Putamen (tissue), 1 donor: ENCODE measurements at regions not wholly inside any gene's neighbourhood (a gene's known extent, or its start where the extent isn't known, plus 50 kb on each side); places are given as distances from the start of the nearest gene placed in this dataset.

Experiments used
- DNase-seq: peaks from one replicate; pipeline ENCODE4 v3.0.0-alpha.2; 2016; ENCODE audit warnings: low spot score

DNA sequence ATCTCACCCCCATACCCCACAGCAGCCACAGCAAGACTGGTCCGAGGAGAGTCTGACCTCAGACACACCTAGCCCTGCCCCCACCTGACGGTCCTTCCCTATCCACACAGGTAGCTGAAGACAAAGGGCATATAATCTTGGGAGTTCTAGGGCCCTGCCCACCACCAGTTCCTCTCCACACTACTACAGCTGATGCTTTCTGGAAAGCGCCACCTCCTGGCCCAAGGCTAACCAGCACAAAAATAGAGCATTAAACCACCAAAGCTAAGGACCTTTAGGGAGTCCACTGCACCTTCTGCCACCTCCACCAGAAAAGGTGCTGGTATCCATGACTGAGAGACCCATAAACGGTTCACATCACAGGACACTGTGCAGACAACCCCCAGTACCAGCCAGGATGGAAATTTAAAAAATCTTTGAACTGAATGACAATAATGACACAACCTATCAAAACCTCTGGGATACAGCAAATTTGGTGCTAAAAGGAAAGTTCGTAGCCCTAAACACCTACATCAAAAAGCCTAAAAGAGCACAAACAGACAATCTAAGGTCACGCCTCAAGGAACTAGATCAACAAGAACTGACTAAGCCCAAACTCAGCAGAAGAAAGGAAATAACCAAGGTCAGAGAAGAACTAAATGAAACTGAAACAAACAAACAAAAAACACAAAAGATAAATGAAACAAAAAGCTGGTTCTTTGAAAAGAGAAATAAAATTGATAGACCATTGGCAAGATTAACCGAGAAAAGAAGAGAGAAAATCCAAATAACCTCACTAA lies 122.1 kb upstream of the TPRG1 start:
- DNase-seq: no peak

- no peak for DNase-seq
These were observed 118.4 kb upstream of the TPRG1 start for GRCh38 chr3:189053322-189053721.

DNA sequence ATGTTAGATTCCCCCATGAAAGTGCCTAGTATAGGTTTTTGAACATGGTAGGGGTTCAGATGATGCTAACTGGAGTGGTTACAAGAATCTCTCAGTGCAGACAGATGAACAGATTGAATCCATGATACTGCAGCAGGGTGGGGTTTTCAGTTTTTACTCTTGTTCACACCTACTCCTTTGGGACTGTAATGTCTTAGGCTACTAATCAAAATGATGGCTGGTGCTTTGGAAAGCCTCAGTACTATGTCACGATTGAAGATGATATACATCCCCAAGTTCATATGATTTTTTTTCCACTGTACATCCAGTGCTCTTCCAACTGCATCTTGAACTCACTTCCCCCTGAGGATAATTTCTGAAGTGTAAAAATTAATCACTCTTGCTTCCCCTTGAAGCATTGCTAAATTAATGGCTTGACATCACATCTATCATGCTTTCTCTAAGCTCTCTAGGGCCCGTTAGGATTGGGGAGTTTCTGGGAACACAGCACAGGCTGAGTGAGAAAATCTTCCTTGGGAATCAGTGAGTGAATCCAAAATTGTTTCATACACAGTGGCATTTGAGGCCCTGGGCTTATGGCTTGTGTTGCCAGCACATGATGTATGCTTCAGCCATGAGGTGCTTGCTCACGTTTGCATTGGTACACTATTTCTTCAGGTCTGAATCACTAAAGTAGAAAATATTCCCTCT lies 115.0 kb upstream of the TPRG1 start:
- no peak for DNase-seq

- DNase-seq: no peak
These were observed 114.4 kb upstream of the TPRG1 start for GRCh38 chr3:189057369-189057768.

GRCh38 chr3:189058071-189058470 lies 113.7 kb upstream of the TPRG1 start:
- no peak for DNase-seq

GRCh38 chr3:189070965-189071364 lies 100.8 kb upstream of the TPRG1 start:
- no peak for DNase-seq

DNA sequence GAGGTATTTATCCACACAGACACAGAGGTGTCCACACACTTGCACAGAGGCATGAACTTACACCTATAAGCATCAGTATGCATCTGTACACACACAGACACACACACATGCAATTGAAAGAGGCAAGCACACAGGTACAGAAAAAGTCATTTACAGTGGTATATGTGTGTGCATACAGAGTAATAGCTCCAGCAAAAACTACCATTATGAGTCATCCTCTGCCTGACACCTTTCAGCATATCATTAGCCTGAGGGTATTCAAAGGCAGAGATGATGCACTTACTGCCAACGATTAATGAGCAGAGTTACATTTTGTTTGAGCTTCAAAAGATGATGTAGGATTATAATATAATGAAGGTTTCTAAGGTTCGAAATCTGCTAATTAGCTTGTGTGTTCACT lies 100.3 kb upstream of the TPRG1 start:
- peak; percentile 29 for DNase-seq

DNA sequence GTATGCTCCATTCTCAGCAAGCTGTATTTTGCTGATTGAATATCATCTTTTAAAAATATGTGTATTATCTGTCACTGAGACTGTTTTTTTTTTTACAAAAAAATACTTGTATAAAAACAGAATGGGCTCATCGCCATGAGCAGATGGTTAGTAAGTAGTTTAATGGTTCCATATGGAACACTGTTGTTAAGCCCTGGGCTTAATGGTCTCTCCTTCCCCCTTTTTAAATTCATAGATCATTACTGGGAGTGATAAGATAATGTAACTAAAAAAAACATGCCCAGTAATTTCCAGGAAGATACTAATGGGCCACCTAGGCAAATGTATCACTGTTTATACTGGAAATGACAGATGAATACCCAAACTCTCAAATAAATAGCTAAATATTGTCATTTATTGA lies 95.3 kb upstream of the TPRG1 start:
- no peak for DNase-seq

- DNase-seq: no peak
These were observed 91.0 kb upstream of the TPRG1 start for GRCh38 chr3:189080745-189081144.

GRCh38 chr3:189082666-189083427 lies 88.9 kb upstream of the TPRG1 start:
- DNase-seq: no peak

GRCh38 chr3:189084620-189085019 lies 87.2 kb upstream of the TPRG1 start:
- no peak for DNase-seq

GRCh38 chr3:189092547-189092946 lies 79.2 kb upstream of the TPRG1 start:
- no peak for DNase-seq

DNA sequence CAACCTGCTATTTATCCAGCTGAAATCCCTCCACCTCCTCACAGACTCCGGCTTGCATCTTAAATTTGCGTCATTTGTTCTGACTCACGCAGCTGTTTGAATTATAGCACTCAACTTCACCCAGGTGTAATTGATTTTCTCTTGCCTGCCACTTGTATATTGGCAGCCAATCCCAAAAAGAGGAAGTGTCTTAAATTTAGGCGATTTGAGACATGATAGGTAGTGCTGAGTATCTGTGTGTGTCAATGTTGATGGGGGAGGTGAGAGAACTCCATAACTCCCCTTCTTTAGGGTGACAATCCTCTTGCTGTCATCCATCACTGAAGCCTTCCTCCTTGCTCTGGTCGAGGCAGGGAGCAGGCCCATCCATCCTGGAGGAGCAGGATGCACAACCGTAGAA lies 77.2 kb upstream of the TPRG1 start:
- DNase-seq: no peak

GRCh38 chr3:189096092-189096491 lies 75.7 kb upstream of the TPRG1 start:
- no peak for DNase-seq

GRCh38 chr3:189099031-189099471 lies 72.7 kb upstream of the TPRG1 start:
- no peak for DNase-seq

DNA sequence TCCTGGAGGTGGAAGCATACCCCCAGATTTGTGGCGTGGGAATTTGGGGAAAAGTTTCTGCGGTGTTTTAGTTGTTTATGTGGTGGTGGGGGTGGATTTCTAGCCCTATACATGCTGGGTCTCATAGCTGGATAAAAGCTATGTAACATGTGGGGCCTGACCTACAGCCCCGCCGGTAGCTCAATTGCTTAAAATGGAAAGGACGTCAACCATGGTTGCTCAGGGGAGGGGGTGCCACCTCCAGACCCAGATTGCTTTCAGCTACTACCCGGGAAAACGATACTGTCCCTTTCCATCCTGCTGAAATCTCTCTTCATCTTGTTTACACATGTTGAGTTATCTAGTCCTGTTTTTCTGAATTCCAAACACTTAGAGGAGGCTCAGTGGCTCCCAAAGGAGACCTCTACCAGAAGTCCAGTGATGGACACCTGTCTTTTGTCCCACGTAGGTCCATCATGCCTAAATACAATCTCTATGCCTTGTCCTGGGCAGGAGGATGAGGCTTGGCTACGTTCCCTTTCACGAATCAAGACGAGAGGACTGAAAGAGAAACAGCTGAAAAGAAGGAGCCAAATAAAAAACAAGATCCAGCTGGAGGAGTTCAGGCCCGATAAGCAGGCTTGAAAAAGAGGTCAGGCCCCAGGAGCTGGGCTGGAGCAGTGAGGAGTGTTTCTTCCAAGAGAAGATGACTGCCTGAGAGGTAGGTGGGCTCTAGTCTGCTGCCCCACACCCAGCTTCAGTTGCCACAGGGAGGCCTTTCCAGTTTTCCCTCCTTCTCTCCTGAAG lies 72.1 kb upstream of the TPRG1 start:
- DNase-seq: no peak

DNA sequence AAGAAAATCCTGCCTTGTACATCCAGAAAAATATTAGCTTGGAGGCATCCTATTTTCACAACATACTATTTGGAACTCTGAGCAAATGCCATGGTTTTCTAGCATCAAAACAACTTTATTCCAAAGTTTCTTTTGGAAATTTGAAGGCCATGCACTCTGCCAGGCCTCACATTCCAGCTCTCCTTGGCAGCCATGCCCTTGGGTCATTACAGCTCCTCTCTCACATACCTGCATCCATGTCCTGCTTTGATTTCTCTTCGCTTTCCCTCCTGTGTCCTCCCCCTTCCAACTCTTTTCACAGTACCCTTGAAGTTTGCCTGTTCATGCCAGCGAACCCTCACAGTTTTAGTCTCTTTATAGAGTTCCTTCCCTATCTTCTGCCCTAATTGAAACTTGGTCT lies 70.9 kb upstream of the TPRG1 start:
- DNase-seq: no peak

DNA sequence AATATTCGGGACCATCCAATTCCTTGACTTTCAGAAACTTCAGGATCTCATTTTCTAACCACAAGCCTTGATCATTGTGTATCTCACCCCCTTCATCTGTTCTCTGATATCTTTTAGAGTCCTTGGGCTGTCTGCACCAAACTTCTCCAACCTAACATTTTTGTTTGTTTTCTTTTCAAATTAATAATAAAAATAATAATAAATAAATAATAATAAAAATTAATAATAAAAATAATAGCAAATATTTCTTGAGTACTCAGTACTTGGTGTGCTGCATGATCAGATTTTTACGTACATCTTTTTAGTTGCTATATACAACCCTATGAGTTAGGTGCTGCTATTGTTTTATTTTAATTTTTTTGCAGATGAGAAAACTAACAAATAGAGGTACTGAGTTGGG lies 70.2 kb upstream of the TPRG1 start:
- DNase-seq: no peak

GRCh38 chr3:189103208-189103607 lies 68.6 kb upstream of the TPRG1 start:
- DNase-seq: no peak

GRCh38 chr3:189108067-189108466 lies 63.7 kb upstream of the TPRG1 start:
- no peak for DNase-seq

DNA sequence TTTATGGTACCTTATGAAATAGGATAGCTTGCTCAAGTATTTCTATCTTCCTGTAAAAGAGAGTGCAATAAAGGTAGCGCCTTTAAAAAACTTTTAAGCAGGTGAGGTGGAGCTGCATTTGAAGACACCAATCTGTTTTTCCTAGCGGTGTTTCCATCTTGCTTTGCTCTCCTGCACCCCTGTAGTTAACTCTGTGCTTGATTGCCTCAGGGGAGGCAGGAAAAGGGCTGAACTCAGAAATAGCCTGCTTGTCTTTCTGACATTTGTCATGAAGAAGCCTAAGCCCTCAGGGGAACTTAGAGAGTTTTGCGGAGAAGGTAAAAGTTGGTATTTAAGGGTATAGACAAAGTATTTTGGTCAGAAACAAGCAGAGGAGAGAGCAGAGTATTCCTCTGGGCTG lies 63.0 kb upstream of the TPRG1 start:
- DNase-seq: no peak

DNA sequence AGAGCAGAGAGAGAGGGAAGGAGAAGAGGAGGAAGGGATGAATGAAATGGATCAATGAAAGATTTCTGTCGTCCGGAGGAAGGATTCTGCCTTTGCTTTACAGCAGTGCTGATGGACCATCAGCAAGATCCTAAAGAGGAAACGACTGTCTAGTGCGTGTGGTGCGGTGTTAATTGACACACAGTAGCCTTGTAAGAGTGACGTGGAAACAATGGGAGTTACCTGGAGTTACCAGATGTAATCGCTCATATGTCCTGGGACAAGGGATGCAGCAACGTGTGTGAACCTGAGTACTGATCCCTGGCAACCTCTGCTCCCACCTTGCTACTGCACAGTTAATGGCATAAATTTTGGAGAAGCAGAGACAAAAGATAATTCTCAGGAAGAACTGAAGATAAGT lies 62.6 kb upstream of the TPRG1 start:
- DNase-seq: no peak
